Suprapubic skin (tissue), 4 donors: ENCODE measurements at regions not wholly inside any gene's neighbourhood (a gene's known extent, or its start where the extent isn't known, plus 50 kb on each side); places are given as distances from the start of the nearest gene placed in this dataset.
"Not testable (repeated sequence)": the region's sequence is repeated elsewhere in the genome, so short reads cannot be mapped to it uniquely, and the experiment has no call there.

Experiments used
- EP300 ChIP-seq: sonication (generic); formaldehyde crosslinking; IDR thresholded peaks from one replicate; pipeline ENCODE4 v1.6.1; 2017; ENCODE audit warnings: antibody characterized with exemption
- POLR2A ChIP-seq, 2 donors: fragments of 450-650 bp; IDR thresholded peaks; one replicate each; pipeline ENCODE4 v1.6.1; 2017; ENCODE audit warnings: antibody characterized with exemption in 2 of 2, mild to moderate bottlenecking in 2 of 2, moderate library complexity in 2 of 2
- POLR2AphosphoS5 ChIP-seq, 3 donors: sonication (generic); formaldehyde crosslinking; IDR thresholded peaks; one replicate each; pipeline ENCODE4 v1.6.1; 2017; ENCODE audit warnings: antibody characterized with exemption in 3 of 3
- TF ChIP-seq, protein P1 (sequence below), 2 donors: fragments of 200-600 bp in 1 of 2; fragments of 450-650 bp in 1 of 2; sonication (generic) in 1 of 2; IDR thresholded peaks; one replicate each; pipeline ENCODE4 v1.5.1; 2016 to 2019; ENCODE audit warnings: antibody characterized with exemption in 2 of 2, mild to moderate bottlenecking in 1 of 2, moderate library complexity in 1 of 2

DNA sequence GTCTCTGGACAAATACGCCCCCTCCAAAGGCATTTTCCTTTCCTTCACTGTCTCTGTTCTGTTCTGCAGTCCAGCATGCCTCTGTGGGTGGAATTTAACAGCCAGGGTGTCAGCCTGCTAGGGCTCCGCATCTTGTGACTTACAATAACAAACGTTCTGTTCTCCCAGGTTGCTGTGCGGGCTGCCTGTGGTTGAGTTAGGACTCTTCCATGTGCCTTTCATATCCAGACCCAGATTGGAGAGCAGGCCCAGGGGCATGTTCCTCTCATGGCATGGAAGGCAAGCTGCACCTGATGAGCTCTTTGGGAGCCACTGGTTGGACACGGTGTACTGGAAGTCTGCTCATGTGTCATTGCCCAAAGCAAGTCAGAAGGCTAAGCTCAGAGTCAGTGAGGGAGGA lies 742.8 kb upstream of the TPTE start:
- TF ChIP-seq, protein P1, sequence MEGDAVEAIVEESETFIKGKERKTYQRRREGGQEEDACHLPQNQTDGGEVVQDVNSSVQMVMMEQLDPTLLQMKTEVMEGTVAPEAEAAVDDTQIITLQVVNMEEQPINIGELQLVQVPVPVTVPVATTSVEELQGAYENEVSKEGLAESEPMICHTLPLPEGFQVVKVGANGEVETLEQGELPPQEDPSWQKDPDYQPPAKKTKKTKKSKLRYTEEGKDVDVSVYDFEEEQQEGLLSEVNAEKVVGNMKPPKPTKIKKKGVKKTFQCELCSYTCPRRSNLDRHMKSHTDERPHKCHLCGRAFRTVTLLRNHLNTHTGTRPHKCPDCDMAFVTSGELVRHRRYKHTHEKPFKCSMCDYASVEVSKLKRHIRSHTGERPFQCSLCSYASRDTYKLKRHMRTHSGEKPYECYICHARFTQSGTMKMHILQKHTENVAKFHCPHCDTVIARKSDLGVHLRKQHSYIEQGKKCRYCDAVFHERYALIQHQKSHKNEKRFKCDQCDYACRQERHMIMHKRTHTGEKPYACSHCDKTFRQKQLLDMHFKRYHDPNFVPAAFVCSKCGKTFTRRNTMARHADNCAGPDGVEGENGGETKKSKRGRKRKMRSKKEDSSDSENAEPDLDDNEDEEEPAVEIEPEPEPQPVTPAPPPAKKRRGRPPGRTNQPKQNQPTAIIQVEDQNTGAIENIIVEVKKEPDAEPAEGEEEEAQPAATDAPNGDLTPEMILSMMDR (IDR thresholded peaks at IDR 0.05) = not testable (repeated sequence)
- TF ChIP-seq EP300; POLR2A (IDR thresholded peaks at IDR 0.05); POLR2AphosphoS5 (IDR thresholded peaks at IDR 0.05): not testable (repeated sequence)
